GM12878 (cell line): ENCODE measurements at regions not wholly inside any gene's neighbourhood (a gene's known extent, or its start where the extent isn't known, plus 50 kb on each side); places are given as distances from the start of the nearest gene placed in this dataset.

Experiments used
- BRCA1 ChIP-seq: IDR thresholded peaks from 2 replicates; pipeline ENCODE4 v1.6.1; 2011; ENCODE audit warnings: low read depth, low read length, improper control_type of control experiment
- CHD2 ChIP-seq: IDR thresholded peaks from 2 replicates; pipeline ENCODE4 v1.6.1; 2011; ENCODE audit warnings: low read depth, low read length, improper control_type of control experiment, borderline replicate concordance
- EP300 ChIP-seq, 2 experiments: fragments of 150-350 bp in 1 of 2; IDR thresholded peaks; 2 replicates each; pipeline ENCODE4 v1.6.1; 2011 to 2012; ENCODE audit warnings: low read depth in 2 of 2, low read length in 2 of 2, borderline replicate concordance in 1 of 2, improper control_type of control experiment in 1 of 2, inconsistent platforms in 1 of 2; ENCODE audit not compliant: control insufficient read depth in 1 of 2
- EZH2 ChIP-seq: IDR thresholded peaks from 2 replicates; pipeline ENCODE4 v1.6.1; 2012; ENCODE audit warnings: low read depth, mild to moderate bottlenecking, control low read depth, inconsistent platforms, low read length, borderline replicate concordance; ENCODE audit not compliant: control insufficient read depth
- IKZF1 ChIP-seq: fragments of 450-650 bp; conservative IDR thresholded peaks from 2 replicates; pipeline ENCODE4 v1.6.1; 2017; ENCODE audit warnings: antibody characterized with exemption, mild to moderate bottlenecking
- PML ChIP-seq: IDR thresholded peaks from 2 replicates; pipeline ENCODE4 v1.6.1; 2012; ENCODE audit warnings: low read length, inconsistent platforms
- YBX1 ChIP-seq: fragments of 450-650 bp; IDR thresholded peaks from 2 replicates; pipeline ENCODE4 v1.6.1; 2016; ENCODE audit warnings: antibody characterized with exemption
- TF ChIP-seq, protein P1 (sequence below): fragments of 450-650 bp; IDR thresholded peaks from 2 replicates; pipeline ENCODE4 v1.6.1; 2017; ENCODE audit warnings: mild to moderate bottlenecking, moderate library complexity
- TF ChIP-seq, protein P2 (sequence below): fragments of 450-650 bp; IDR thresholded peaks from 2 replicates; pipeline ENCODE4 v1.6.1; 2016; ENCODE audit warnings: mild to moderate bottlenecking, moderate library complexity, borderline replicate concordance

DNA sequence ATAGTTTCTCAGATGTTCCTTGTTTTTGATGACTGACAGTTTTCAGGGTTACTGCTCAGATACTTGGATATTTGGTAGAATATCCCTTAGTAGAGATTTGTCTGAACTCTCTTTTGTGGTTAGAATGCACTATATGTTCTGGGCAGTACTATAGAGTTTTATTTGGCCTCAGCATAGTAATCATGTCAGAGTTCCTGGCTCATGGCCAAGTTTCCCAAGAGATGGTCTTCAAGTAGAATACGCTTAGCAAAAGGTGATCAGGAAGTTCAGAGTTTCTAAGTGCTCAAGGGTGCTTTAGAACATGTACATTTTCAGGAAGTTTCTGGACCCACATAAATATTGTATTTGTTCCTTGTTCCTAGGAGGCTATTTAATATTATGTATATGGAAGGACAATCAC is 1209.7 kb upstream of the GJE1 start (continued):
- TF ChIP-seq EZH2 = no peak
- TF ChIP-seq, protein P1, sequence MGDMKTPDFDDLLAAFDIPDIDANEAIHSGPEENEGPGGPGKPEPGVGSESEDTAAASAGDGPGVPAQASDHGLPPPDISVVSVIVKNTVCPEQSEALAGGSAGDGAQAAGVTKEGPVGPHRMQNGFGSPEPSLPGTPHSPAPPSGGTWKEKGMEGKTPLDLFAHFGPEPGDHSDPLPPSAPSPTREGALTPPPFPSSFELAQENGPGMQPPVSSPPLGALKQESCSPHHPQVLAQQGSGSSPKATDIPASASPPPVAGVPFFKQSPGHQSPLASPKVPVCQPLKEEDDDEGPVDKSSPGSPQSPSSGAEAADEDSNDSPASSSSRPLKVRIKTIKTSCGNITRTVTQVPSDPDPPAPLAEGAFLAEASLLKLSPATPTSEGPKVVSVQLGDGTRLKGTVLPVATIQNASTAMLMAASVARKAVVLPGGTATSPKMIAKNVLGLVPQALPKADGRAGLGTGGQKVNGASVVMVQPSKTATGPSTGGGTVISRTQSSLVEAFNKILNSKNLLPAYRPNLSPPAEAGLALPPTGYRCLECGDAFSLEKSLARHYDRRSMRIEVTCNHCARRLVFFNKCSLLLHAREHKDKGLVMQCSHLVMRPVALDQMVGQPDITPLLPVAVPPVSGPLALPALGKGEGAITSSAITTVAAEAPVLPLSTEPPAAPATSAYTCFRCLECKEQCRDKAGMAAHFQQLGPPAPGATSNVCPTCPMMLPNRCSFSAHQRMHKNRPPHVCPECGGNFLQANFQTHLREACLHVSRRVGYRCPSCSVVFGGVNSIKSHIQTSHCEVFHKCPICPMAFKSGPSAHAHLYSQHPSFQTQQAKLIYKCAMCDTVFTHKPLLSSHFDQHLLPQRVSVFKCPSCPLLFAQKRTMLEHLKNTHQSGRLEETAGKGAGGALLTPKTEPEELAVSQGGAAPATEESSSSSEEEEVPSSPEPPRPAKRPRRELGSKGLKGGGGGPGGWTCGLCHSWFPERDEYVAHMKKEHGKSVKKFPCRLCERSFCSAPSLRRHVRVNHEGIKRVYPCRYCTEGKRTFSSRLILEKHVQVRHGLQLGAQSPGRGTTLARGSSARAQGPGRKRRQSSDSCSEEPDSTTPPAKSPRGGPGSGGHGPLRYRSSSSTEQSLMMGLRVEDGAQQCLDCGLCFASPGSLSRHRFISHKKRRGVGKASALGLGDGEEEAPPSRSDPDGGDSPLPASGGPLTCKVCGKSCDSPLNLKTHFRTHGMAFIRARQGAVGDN = no peak
- no peak for TF ChIP-seq CHD2
- TF ChIP-seq IKZF1 = no peak
- TF ChIP-seq YBX1 = no peak
- no peak for TF ChIP-seq EP300 (IDR thresholded peaks at IDR 0.05; ENCODE audit: borderline replicate concordance in 1 of 2, control insufficient read depth in 1 of 2, low read depth in 2 of 2, low read length in 2 of 2)
- TF ChIP-seq, protein P2, sequence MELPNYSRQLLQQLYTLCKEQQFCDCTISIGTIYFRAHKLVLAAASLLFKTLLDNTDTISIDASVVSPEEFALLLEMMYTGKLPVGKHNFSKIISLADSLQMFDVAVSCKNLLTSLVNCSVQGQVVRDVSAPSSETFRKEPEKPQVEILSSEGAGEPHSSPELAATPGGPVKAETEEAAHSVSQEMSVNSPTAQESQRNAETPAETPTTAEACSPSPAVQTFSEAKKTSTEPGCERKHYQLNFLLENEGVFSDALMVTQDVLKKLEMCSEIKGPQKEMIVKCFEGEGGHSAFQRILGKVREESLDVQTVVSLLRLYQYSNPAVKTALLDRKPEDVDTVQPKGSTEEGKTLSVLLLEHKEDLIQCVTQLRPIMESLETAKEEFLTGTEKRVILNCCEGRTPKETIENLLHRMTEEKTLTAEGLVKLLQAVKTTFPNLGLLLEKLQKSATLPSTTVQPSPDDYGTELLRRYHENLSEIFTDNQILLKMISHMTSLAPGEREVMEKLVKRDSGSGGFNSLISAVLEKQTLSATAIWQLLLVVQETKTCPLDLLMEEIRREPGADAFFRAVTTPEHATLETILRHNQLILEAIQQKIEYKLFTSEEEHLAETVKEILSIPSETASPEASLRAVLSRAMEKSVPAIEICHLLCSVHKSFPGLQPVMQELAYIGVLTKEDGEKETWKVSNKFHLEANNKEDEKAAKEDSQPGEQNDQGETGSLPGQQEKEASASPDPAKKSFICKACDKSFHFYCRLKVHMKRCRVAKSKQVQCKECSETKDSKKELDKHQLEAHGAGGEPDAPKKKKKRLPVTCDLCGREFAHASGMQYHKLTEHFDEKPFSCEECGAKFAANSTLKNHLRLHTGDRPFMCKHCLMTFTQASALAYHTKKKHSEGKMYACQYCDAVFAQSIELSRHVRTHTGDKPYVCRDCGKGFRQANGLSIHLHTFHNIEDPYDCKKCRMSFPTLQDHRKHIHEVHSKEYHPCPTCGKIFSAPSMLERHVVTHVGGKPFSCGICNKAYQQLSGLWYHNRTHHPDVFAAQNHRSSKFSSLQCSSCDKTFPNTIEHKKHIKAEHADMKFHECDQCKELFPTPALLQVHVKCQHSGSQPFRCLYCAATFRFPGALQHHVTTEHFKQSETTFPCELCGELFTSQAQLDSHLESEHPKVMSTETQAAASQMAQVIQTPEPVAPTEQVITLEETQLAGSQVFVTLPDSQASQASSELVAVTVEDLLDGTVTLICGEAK = no peak
- no peak for TF ChIP-seq BRCA1
- no peak for TF ChIP-seq PML
